ENCODE measurements at regions not wholly inside any gene's neighbourhood (a gene's known extent, or its start where the extent isn't known, plus 50 kb on each side); places are given as distances from the start of the nearest gene placed in this dataset.

DNA sequence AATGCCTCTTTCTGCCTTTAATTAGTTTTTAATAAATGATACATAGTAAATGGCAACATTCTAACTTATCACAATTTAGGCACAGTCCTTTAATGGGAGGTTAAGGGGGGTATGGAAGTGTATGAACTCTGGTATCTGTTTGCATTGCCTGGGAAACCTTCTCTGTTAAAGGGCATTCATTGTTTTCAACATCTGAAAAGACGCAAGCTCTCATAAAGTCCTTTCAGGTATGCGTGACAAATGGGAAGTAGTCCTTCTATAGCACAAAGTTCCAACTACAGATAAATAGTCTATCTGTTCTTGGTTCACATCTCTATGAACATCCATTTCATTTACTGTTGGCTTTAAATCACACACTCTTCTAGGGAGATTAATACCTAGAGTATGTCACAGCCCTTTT, 298.0 kb upstream of the PMFBP1 start:
- Histone ChIP-seq H3K36me3 (ENCODE audit: control insufficient read depth in 1 of 2, insufficient read depth in 2 of 2, low read length in 2 of 2) (no peaks in the 10 kb centered on the region), H3K27ac (ENCODE audit: low read depth, low read length) (no peak overlapping the region), H2AFZ (ENCODE audit: low read depth, low read length, poor library complexity, severe bottlenecking) (no peak overlapping the region), H3K27me3 (ENCODE audit: insufficient read depth, low read length) (no peaks in the 10 kb centered on the region), H3K4me1 (ENCODE audit: control insufficient read depth in 1 of 2, insufficient read depth in 2 of 2, low read length in 2 of 2) (peaks cover 10 to 12% of the 10 kb centered on the region in 2 experiments), H3K9ac (ENCODE audit: low read length) (no peak overlapping the region), H3K4me3 (replicated peaks in 1 of 2; ENCODE audit: low read depth in 1 of 2, low read length in 2 of 2) (no peak overlapping the region), H3K79me2 (ENCODE audit: insufficient read depth, low read length) (no peaks in the 10 kb centered on the region), H3K9me3 (ENCODE audit: control insufficient read depth in 1 of 2, insufficient read depth in 1 of 2, low read depth in 1 of 2, low read length in 2 of 2) (no peaks in the 10 kb centered on the region), H4K20me1 (ENCODE audit: insufficient read depth) (no peaks in the 10 kb centered on the region; the same call in 1 of the 2 replicates), H3K9me2 (ENCODE audit: insufficient read depth) (no peaks in the 10 kb centered on the region), H3K4me2 (ENCODE audit: low read length) (no peak overlapping the region)
- ChIA-PET RAD21 (ENCODE audit: low non-redundant PET in 1 of 2, low total read pairs in 2 of 2, uncharacterized antibody in 2 of 2, unreplicated experiment in 2 of 2) (no interaction called here), POLR2A (no interaction called here), CTCF (interaction anchor here (1.6 kb wide), 1 partner anchor 345 kb away, joined by 3 read pairs; no protein-coding TSS in a partner anchor)
- intact Hi-C loops (cut with micrococcal nuclease), result no loop called here
- ATAC-seq (no peak), DNase-seq (ENCODE audit: low read depth, low spot score) (no peak)
- BruUV-seq (replicated peaks), result no TSS peak
- no peak for TF ChIP-seq SIN3A (IDR thresholded peaks at IDR 0.05; ENCODE audit: low read depth)
- TF ChIP-seq JUND (IDR thresholded peaks at IDR 0.05), result no peak
- no peak for TF ChIP-seq RAD21 (IDR thresholded peaks at IDR 0.05; ENCODE audit: low read depth)
- no peak for TF ChIP-seq SRF (IDR thresholded peaks at IDR 0.05; ENCODE audit: low read depth)
- TF ChIP-seq TCF7L2 (IDR thresholded peaks at IDR 0.05; ENCODE audit: borderline replicate concordance, extremely low read depth, insufficient read depth, insufficient read length), result no peak
- TF ChIP-seq REST (IDR thresholded peaks at IDR 0.05; ENCODE audit: low read depth), result no peak
- TF ChIP-seq ZNF274 (IDR thresholded peaks at IDR 0.05; ENCODE audit: low read depth, low read length), result no peak
- TF ChIP-seq ELF1 (IDR thresholded peaks at IDR 0.05; ENCODE audit: borderline replicate concordance, low read depth), result no peak

All from HCT116 (cell line).